K562 (cell line): ENCODE measurements at regions not wholly inside any gene's neighbourhood (a gene's known extent, or its start where the extent isn't known, plus 50 kb on each side); places are given as distances from the start of the nearest gene placed in this dataset.

ENCODE experiments used
- ADNP ChIP-seq: fragments of 200-800 bp; sonication (Bioruptor generic); IDR thresholded peaks from 2 replicates; pipeline ENCODE4 v1.6.1; 2016; ENCODE audit warnings: missing genetic modification characterization, missing compliant biosample characterization
- ARID1B ChIP-seq: fragments of 450-650 bp; IDR thresholded peaks from 2 replicates; pipeline ENCODE4 v1.6.1; 2016; ENCODE audit warnings: antibody characterized with exemption, mild to moderate bottlenecking, inconsistent platforms
- ATF1 ChIP-seq, 2 experiments: fragments of 450-650 bp in 1 of 2; IDR thresholded peaks; 2 replicates each; pipeline ENCODE4 v1.6.1; 2016; ENCODE audit warnings: missing compliant biosample characterization in 1 of 2, missing genetic modification characterization in 1 of 2
- BCL6 ChIP-seq: fragments of 250-450 bp; sonication (Bioruptor Pico); IDR thresholded peaks from 2 replicates; pipeline ENCODE4 v1.4.0; 2020
- CREBBP ChIP-seq: IDR thresholded peaks from one replicate; pipeline ENCODE4 v1.6.1; 2012; ENCODE audit warnings: low read depth, mild to moderate bottlenecking, control low read depth, inconsistent platforms, low read length
- CTBP1 ChIP-seq: fragments of 450-650 bp; IDR thresholded peaks from 2 replicates; pipeline ENCODE4 v1.6.1; 2016; ENCODE audit warnings: borderline replicate concordance
- ELF1 ChIP-seq: fragments of 200-800 bp; sonication (Bioruptor generic); IDR thresholded peaks from 2 replicates; pipeline ENCODE4 v1.6.1; 2016; ENCODE audit warnings: missing genetic modification characterization, missing compliant biosample characterization
- EP300 ChIP-seq: IDR thresholded peaks from 2 replicates; pipeline ENCODE4 v1.6.1; 2012; ENCODE audit warnings: low read length, improper control_type of control experiment
- FOSL1 ChIP-seq: fragments of 200-800 bp; sonication (Bioruptor generic); conservative IDR thresholded peaks from 2 replicates; pipeline ENCODE4 v1.6.1; 2016; ENCODE audit warnings: missing genetic modification characterization, missing compliant biosample characterization
- MAZ ChIP-seq, 2 experiments: fragments of 450-650 bp in 1 of 2; sonication (generic) in 1 of 2; formaldehyde crosslinking; IDR thresholded peaks in 1 of 2; conservative IDR thresholded peaks in 1 of 2; 2 replicates each; pipeline versions ENCODE4 v1.4.0 to v1.5.0; 2020; ENCODE audit warnings: mild to moderate bottlenecking in 1 of 2, missing genetic modification reagents in 1 of 2
- NEUROD1 ChIP-seq: fragments of 150-350 bp; IDR thresholded peaks from 2 replicates; pipeline ENCODE4 v1.6.1; 2014; ENCODE audit warnings: borderline replicate concordance, low read length, low read depth; ENCODE audit not compliant: partially characterized antibody
- PCBP1 ChIP-seq: fragments of 200-400 bp; formaldehyde crosslinking; IDR thresholded peaks from 2 replicates; pipeline ENCODE4 v1.6.1; 2018; ENCODE audit warnings: mild to moderate bottlenecking, low read depth, low read length; ENCODE audit not compliant: poor library complexity, severe bottlenecking
- POLR2H ChIP-seq: IDR thresholded peaks from 2 replicates; pipeline ENCODE4 v1.6.1; 2016; ENCODE audit warnings: missing genetic modification characterization, low read depth, mild to moderate bottlenecking, control low read depth, missing compliant biosample characterization, moderate library complexity
- PTTG1 ChIP-seq: fragments of 450-650 bp; IDR thresholded peaks from 2 replicates; pipeline ENCODE4 v1.6.1; 2016; ENCODE audit warnings: low read depth, mild to moderate bottlenecking, missing genetic modification characterization, missing compliant biosample characterization
- RBM25 ChIP-seq: fragments of 200-400 bp; formaldehyde crosslinking; IDR thresholded peaks from 2 replicates; pipeline ENCODE4 v1.6.1; 2018; ENCODE audit warnings: low read length, low read depth, moderate library complexity; ENCODE audit not compliant: severe bottlenecking
- SMAD1 ChIP-seq: fragments of 150-350 bp; IDR thresholded peaks from 2 replicates; pipeline ENCODE4 v1.6.1; 2014; ENCODE audit warnings: low read length, low read depth; ENCODE audit not compliant: partially characterized antibody
- ZNF408 ChIP-seq: fragments of 250-450 bp; sonication (Bioruptor Pico); IDR thresholded peaks from 2 replicates; pipeline ENCODE4 v1.4.0; 2020; ENCODE audit warnings: low read depth, mild to moderate bottlenecking, moderate library complexity
- ZNF584 ChIP-seq: fragments of 200-800 bp; sonication (Bioruptor generic); IDR thresholded peaks from 2 replicates; pipeline ENCODE4 v1.6.1; 2016; ENCODE audit warnings: low read depth, mild to moderate bottlenecking, missing genetic modification characterization, missing compliant biosample characterization
- ZNF75A ChIP-seq: fragments of 450-650 bp; formaldehyde crosslinking; IDR thresholded peaks from 2 replicates; pipeline ENCODE4 v1.4.0; 2020; ENCODE audit warnings: mild to moderate bottlenecking
- ZNF76 ChIP-seq: fragments of 250-450 bp; sonication (Bioruptor Pico); IDR thresholded peaks from 2 replicates; pipeline ENCODE4 v1.4.0; 2020; ENCODE audit warnings: mild to moderate bottlenecking, moderate library complexity, borderline replicate concordance
- TF ChIP-seq, protein P1 (sequence below): fragments of 450-650 bp; IDR thresholded peaks from 2 replicates; pipeline ENCODE4 v1.6.1; 2016; ENCODE audit warnings: antibody characterized with exemption
- TF ChIP-seq, protein P2 (sequence below): sonication (generic); formaldehyde crosslinking; IDR thresholded peaks from 2 replicates; pipeline ENCODE4 v1.8.0; 2022; ENCODE audit warnings: mild to moderate bottlenecking, missing genetic modification reagents
- TF ChIP-seq, protein P3 (sequence below), 2 experiments: fragments of 250-450 bp in 1 of 2; fragments of 450-650 bp in 1 of 2; sonication (Bioruptor Pico) in 1 of 2; IDR thresholded peaks; 2 replicates each; pipeline versions ENCODE4 v1.6.1 to v1.8.0; 2016 to 2021; ENCODE audit warnings: mild to moderate bottlenecking in 2 of 2, moderate library complexity in 2 of 2, missing compliant biosample characterization in 1 of 2, missing genetic modification characterization in 1 of 2
- TF ChIP-seq, protein P4 (sequence below), 2 experiments: fragments of 450-650 bp; conservative IDR thresholded peaks; 2 replicates each; pipeline ENCODE4 v1.6.1; 2017; ENCODE audit warnings: mild to moderate bottlenecking in 2 of 2, moderate library complexity in 2 of 2

DNA sequence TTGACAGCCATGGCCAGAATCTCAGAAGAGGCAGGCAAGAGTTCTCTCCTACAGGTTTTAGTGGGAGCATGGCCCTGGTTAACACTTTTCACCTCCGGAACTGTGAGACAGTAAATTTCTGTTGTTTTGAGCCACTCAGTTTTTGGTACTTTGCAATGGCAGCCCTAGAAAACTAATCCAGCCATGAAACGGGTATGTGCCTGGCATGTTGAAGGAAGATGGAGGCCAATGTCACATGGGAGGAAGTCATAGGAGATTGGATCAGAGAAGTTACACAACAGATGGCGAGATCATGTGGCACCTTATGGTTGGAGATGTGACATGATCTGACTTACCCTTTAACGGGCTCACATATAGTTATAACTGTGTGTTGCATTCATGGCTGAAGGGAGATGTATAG, 63.2 kb upstream of the EED start (continued):
- TF ChIP-seq, protein P1, sequence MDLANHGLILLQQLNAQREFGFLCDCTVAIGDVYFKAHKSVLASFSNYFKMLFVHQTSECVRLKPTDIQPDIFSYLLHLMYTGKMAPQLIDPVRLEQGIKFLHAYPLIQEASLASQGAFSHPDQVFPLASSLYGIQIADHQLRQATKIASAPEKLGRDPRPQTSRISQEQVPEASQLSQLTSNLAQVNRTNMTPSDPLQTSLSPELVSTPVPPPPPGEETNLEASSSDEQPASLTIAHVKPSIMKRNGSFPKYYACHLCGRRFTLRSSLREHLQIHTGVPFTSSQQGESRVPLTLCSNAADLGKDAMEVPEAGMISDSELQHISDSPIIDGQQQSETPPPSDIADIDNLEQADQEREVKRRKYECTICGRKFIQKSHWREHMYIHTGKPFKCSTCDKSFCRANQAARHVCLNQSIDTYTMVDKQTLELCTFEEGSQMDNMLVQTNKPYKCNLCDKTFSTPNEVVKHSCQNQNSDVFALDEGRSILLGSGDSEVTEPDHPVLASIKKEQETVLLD: no peak
- TF ChIP-seq ZNF408 (CRISPR knock-in tag): no peak
- TF ChIP-seq ADNP (tag): no peak
- TF ChIP-seq MAZ (CRISPR knock-in tag; conservative IDR thresholded peaks at IDR 0.05 in 1 of 2, IDR thresholded peaks at IDR 0.05 in 1 of 2): no peak
- no peak for TF ChIP-seq ZNF75A (CRISPR knock-in tag)
- no peak for TF ChIP-seq ATF1 (CRISPR knock-in tag; IDR thresholded peaks at IDR 0.05)
- no peak for TF ChIP-seq ATF1 (tag; IDR thresholded peaks at IDR 0.05)
- TF ChIP-seq RBM25: no peak
- TF ChIP-seq EP300: no peak
- no peak for TF ChIP-seq FOSL1 (tag)
- TF ChIP-seq, protein P2, sequence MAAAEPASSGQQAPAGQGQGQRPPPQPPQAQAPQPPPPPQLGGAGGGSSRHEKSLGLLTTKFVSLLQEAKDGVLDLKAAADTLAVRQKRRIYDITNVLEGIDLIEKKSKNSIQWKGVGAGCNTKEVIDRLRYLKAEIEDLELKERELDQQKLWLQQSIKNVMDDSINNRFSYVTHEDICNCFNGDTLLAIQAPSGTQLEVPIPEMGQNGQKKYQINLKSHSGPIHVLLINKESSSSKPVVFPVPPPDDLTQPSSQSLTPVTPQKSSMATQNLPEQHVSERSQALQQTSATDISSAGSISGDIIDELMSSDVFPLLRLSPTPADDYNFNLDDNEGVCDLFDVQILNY (CRISPR knock-in tag): no peak
- no peak for TF ChIP-seq ZNF76 (CRISPR knock-in tag)
- TF ChIP-seq ZNF584: 0 out of 2 replicates have a peak, but pooled peaks have one; percentile 12
- no peak for TF ChIP-seq SMAD1
- TF ChIP-seq POLR2H: no peak
- no peak; the same call in 1 of the 2 replicates for TF ChIP-seq ELF1 (tag)
- TF ChIP-seq CREBBP: no peak
- TF ChIP-seq PTTG1 (tag): no peak
- TF ChIP-seq ARID1B: no peak
- TF ChIP-seq, protein P3, sequence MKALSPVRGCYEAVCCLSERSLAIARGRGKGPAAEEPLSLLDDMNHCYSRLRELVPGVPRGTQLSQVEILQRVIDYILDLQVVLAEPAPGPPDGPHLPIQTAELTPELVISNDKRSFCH (CRISPR knock-in tag; IDR thresholded peaks at IDR 0.05): no peak
- TF ChIP-seq, protein P3 (tag; IDR thresholded peaks at IDR 0.05): no peak
- peak; percentile 32; the same call in 1 of the 2 replicates for TF ChIP-seq BCL6 (CRISPR knock-in tag)
- no peak for TF ChIP-seq NEUROD1
- TF ChIP-seq CTBP1: no peak
- TF ChIP-seq, protein P4, sequence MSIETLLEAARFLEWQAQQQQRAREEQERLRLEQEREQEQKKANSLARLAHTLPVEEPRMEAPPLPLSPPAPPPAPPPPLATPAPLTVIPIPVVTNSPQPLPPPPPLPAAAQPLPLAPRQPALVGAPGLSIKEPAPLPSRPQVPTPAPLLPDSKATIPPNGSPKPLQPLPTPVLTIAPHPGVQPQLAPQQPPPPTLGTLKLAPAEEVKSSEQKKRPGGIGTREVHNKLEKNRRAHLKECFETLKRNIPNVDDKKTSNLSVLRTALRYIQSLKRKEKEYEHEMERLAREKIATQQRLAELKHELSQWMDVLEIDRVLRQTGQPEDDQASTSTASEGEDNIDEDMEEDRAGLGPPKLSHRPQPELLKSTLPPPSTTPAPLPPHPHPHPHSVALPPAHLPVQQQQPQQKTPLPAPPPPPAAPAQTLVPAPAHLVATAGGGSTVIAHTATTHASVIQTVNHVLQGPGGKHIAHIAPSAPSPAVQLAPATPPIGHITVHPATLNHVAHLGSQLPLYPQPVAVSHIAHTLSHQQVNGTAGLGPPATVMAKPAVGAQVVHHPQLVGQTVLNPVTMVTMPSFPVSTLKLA (conservative IDR thresholded peaks at IDR 0.05): no peak
- TF ChIP-seq PCBP1: no peak
